ENCODE measurements at regions not wholly inside any gene's neighbourhood (a gene's known extent, or its start where the extent isn't known, plus 50 kb on each side); places are given as distances from the start of the nearest gene placed in this dataset.

GRCh38 chrX:94635003-94635402, 961.0 kb downstream of the FAM133A start:
- DNase-seq: no peak
- Histone ChIP-seq H3K36me3 (no peaks in the 10 kb centered on the region), H3K4me1 (no peaks in the 10 kb centered on the region), H3K27me3 (replicated peaks in 1 of 7) (no peaks in the 10 kb centered on the region), H3K4me3 (no peak overlapping the region), H3K9me3 (peaks cover 0 to 37% (median 15%) of the 10 kb centered on the region in 8 donors), H3K27ac (no peak overlapping the region)
- TF ChIP-seq POLR2AphosphoS5 (IDR thresholded peaks at IDR 0.05): no peak
- no peak for TF ChIP-seq CTCF (IDR thresholded peaks at IDR 0.05 in 8 of 11, conservative IDR thresholded peaks at IDR 0.05 in 3 of 11)
- TF ChIP-seq POLR2A (IDR thresholded peaks at IDR 0.05): no peak
- intact Hi-C loops (cut with DNase I; ENCODE audit: low total_unique reads): no loop called here
- WGBS, 5 donors: 83 to 96% (median 89%) methylated on average over 2 to 3 of the region's 3 CpGs

- no peaks in the 10 kb centered on the region for H3K4me1 ChIP-seq
- 66 to 80% (median 76%) methylated on average over 2 of the region's 2 CpGs for WGBS, 5 donors
- no peak for TF ChIP-seq POLR2A (IDR thresholded peaks at IDR 0.05)
- no peak for TF ChIP-seq CTCF (IDR thresholded peaks at IDR 0.05 in 8 of 11, conservative IDR thresholded peaks at IDR 0.05 in 3 of 11)
- no peak for TF ChIP-seq POLR2AphosphoS5 (IDR thresholded peaks at IDR 0.05)
- H3K9me3 ChIP-seq: no peaks in the 10 kb centered on the region
- no peak overlapping the region for H3K4me3 ChIP-seq
- DNase-seq: no peak
- intact Hi-C loops (cut with DNase I; ENCODE audit: low total_unique reads): no loop called here
- H3K27ac ChIP-seq: no peak overlapping the region
- H3K27me3 ChIP-seq (replicated peaks in 1 of 7): peaks cover 0 to 2% (median 0%) of the 10 kb centered on the region in 7 donors
- H3K36me3 ChIP-seq: no peaks in the 10 kb centered on the region
Observed at GRCh38 chrX:94645726-94646125, 971.7 kb downstream of the FAM133A start.

- Histone ChIP-seq H3K27me3 (replicated peaks in 1 of 7) (no peaks in the 10 kb centered on the region), H3K4me1 (no peaks in the 10 kb centered on the region), H3K27ac (no peak overlapping the region), H3K4me3 (no peak overlapping the region), H3K36me3 (no peaks in the 10 kb centered on the region), H3K9me3 (peaks cover 0 to 14% (median 5%) of the 10 kb centered on the region in 8 donors)
- intact Hi-C loops (cut with DNase I; ENCODE audit: low total_unique reads): no loop called here
- 55 to 92% (median 65%) methylated on average over 1 of the region's 1 CpG for WGBS, 5 donors
- no peak for DNase-seq
- no peak for TF ChIP-seq POLR2A (IDR thresholded peaks at IDR 0.05)
- TF ChIP-seq CTCF (IDR thresholded peaks at IDR 0.05 in 8 of 11, conservative IDR thresholded peaks at IDR 0.05 in 3 of 11): no peak
- no peak for TF ChIP-seq POLR2AphosphoS5 (IDR thresholded peaks at IDR 0.05)
Observed at GRCh38 chrX:94655180-94655579, 981.2 kb downstream of the FAM133A start.

DNA sequence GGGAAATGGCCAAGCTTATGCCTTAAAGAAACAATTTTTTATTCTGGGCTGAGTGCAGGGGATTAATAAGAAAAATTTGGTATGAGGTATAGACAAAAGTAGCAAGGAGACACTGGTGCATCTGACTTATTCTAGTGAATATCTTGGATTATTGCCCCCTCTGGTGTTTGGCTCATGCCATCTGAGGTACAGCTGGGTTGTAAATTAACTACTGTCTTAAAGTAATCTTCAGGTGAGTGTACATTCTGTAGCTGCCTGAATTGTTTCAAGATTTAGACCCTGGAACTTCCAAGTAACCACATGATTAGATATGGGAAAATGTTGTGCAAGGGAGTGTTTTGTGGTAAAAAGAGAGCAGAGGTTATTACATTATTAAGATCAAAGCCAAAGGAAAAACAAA, 988.7 kb downstream of the FAM133A start:
- Histone ChIP-seq H3K4me1 (no peaks in the 10 kb centered on the region), H3K36me3 (no peaks in the 10 kb centered on the region), H3K9me3 (peaks cover 0 to 12% (median 5%) of the 10 kb centered on the region in 8 donors), H3K4me3 (no peak overlapping the region), H3K27me3 (replicated peaks in 1 of 7) (no peaks in the 10 kb centered on the region), H3K27ac (no peak overlapping the region)
- TF ChIP-seq POLR2A (IDR thresholded peaks at IDR 0.05) (no peak), POLR2AphosphoS5 (IDR thresholded peaks at IDR 0.05) (no peak), CTCF (IDR thresholded peaks at IDR 0.05 in 8 of 11, conservative IDR thresholded peaks at IDR 0.05 in 3 of 11) (no peak)
- intact Hi-C loops (cut with DNase I; ENCODE audit: low total_unique reads): no loop called here
- DNase-seq: no peak

Measured in spleen (tissue), 11 donors.